Hepatocyte (in vitro differentiated cells): ENCODE measurements at regions not wholly inside any gene's neighbourhood (a gene's known extent, or its start where the extent isn't known, plus 50 kb on each side); places are given as distances from the start of the nearest gene placed in this dataset.

Experiments
- CTCF ChIP-seq: fragments of 200-600 bp; sonication (generic); IDR thresholded peaks from 2 replicates; pipeline ENCODE4 v1.5.1; 2016; ENCODE audit warnings: antibody characterized with exemption, mild to moderate bottlenecking; ENCODE audit not compliant: poor library complexity
- EZH2 ChIP-seq: fragments of 200-600 bp; sonication (generic); IDR thresholded peaks from 2 replicates; pipeline ENCODE4 v1.6.1; 2016; ENCODE audit warnings: antibody characterized with exemption, mild to moderate bottlenecking, borderline replicate concordance
- EZH2phosphoT487 ChIP-seq: fragments of 200-600 bp; sonication (generic); IDR thresholded peaks from one replicate; pipeline ENCODE4 v1.6.1; 2018; ENCODE audit warnings: antibody characterized with exemption, mild to moderate bottlenecking, low read depth, moderate library complexity; ENCODE audit not compliant: unreplicated experiment, severe bottlenecking

DNA sequence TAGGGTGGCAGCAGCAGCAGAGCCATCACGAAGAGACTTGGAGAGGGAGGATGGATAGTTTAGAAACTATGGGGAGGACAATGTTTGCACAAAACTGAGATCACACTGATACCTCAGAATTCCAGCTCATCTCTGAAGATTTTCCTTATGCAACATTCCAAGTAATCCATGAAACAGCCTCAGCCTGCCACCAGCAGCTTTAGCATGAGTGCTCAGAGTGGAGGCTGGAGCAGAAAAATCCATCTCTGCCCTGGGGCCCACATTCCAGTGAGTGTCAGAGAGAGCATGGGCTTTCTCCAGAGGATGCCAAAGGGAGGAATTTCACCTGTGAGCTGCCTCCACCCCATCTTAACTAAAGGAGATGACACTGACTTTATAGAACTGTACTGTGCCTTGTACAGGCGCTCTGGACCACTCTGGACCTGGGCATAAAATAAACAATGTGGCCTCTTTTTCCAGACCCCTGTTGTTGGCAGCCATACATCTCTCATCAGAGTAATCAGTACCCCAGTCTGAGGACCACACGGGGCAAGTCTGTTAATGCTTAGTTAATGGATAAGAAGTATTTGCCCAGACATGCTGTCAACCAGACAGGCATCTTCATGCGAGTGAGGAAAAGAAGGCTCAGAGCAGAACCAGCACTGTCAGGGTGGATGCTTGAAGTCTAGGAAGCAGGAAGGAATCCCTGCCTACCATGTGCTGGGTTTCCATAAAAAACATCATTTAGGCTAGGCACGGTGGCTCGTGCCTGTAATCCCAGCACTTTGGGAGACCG is 440.9 kb downstream of the ENC1 start:
- TF ChIP-seq CTCF = no peak
- no peak for TF ChIP-seq EZH2
- no peak for TF ChIP-seq EZH2phosphoT487
